Fibroblast of mammary gland (primary cell): ENCODE measurements at regions not wholly inside any gene's neighbourhood (a gene's known extent, or its start where the extent isn't known, plus 50 kb on each side); places are given as distances from the start of the nearest gene placed in this dataset.
A peak's percentile ranks its signal among the peaks of the same experiment; 100 is the strongest.

Experiments used
- DNase-seq: peaks from one replicate; pipeline ENCODE4 v3.0.0-alpha.2; 2010; ENCODE audit warnings: low read depth
- H3K4me3 ChIP-seq: 2 replicates; pipeline ENCODE4 v1.5.1; 2011; ENCODE audit warnings: low read depth, mild to moderate bottlenecking, low read length, moderate library complexity; ENCODE audit not compliant: control insufficient read depth
- TF ChIP-seq, protein P1 (sequence below): conservative IDR thresholded peaks from 2 replicates; pipeline ENCODE4 v1.5.1; 2011; ENCODE audit warnings: low read depth, low read length, inconsistent platforms; ENCODE audit not compliant: control insufficient read depth, insufficient read depth

DNA sequence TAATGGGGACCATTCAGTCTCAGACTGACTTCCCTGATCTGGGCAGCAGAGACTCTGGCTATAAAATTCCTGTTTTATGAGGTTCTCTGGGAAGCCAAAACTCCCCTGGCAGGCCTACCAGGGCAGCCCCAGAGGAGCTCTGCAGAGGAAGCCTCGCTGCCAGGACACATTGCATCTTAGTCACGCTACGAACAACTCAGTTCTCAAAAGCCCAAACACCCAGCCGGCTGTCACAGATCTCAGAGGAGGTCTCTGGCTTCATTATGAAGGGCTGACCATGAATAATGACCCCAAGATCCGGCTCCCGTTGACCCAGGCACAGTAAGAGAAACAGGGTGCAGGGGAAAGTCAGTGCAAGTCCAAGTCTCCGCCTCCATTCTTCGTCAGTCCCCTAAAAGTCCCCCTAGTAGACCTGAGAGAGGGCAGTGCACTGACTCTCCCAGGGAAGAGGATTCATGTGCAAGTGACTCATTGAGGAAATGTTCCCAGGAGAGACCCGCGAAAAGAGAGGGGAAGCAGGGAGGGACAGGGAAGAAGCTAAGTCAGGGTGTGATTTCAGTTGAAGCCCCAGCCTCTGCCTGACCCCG is 212.3 kb downstream of the CYP26B1 start:
- H3K4me3 ChIP-seq, result no peak overlapping the region
- TF ChIP-seq, protein P1, sequence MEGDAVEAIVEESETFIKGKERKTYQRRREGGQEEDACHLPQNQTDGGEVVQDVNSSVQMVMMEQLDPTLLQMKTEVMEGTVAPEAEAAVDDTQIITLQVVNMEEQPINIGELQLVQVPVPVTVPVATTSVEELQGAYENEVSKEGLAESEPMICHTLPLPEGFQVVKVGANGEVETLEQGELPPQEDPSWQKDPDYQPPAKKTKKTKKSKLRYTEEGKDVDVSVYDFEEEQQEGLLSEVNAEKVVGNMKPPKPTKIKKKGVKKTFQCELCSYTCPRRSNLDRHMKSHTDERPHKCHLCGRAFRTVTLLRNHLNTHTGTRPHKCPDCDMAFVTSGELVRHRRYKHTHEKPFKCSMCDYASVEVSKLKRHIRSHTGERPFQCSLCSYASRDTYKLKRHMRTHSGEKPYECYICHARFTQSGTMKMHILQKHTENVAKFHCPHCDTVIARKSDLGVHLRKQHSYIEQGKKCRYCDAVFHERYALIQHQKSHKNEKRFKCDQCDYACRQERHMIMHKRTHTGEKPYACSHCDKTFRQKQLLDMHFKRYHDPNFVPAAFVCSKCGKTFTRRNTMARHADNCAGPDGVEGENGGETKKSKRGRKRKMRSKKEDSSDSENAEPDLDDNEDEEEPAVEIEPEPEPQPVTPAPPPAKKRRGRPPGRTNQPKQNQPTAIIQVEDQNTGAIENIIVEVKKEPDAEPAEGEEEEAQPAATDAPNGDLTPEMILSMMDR, result no peak
- DNase-seq, result peak; percentile 92

DNA sequence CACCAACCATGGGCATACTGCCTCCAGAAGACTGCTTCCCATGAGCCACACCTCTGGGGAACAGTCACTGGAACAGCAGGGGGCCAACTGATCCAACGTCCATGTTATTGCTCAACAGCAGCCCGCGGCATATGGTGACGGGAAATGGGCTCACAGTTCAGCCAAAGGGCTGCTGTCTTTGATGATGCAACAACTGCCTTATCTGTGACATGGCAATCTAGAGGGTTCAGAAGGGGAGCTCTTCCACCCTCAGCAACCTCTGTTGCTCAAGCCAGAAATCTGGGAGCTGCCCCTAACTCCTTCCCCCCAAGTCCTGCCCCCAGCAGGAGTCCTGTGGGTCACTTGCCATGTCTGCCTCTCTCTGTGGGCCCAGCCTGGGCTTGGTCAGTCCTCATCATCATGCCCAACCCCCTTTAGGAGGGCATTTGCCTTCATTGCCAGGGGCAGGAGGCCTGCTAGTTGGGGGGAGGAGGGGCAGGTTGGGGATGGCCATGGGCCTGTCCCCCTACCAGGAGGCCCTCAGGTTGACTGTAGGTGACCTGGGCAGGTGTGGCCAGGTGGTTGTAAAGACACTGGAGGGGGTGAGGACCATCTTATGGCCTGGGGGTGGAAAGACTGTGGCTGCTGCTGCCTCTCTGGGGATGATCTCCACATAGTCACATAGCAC is 212.9 kb downstream of the CYP26B1 start:
- DNase-seq, result peak; percentile 88
- TF ChIP-seq, protein P1, result no peak
- H3K4me3 ChIP-seq, result no peak overlapping the region

DNA sequence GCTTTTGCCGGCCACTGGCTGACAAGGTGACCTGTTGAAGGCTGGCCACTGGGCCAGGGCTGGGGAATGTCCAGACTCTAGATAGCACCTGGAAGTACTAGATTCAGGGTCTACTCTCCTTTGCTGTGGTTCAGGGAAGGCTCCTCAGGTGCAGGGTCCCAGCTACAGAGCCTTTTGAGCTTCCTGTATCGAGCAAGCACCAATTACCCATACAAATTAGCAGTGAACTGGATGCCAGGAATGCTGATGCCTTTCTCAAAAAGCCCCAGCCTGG is 213.4 kb downstream of the CYP26B1 start:
- H3K4me3 ChIP-seq, result no peak overlapping the region
- no peak for DNase-seq
- TF ChIP-seq, protein P1, result no peak

DNA sequence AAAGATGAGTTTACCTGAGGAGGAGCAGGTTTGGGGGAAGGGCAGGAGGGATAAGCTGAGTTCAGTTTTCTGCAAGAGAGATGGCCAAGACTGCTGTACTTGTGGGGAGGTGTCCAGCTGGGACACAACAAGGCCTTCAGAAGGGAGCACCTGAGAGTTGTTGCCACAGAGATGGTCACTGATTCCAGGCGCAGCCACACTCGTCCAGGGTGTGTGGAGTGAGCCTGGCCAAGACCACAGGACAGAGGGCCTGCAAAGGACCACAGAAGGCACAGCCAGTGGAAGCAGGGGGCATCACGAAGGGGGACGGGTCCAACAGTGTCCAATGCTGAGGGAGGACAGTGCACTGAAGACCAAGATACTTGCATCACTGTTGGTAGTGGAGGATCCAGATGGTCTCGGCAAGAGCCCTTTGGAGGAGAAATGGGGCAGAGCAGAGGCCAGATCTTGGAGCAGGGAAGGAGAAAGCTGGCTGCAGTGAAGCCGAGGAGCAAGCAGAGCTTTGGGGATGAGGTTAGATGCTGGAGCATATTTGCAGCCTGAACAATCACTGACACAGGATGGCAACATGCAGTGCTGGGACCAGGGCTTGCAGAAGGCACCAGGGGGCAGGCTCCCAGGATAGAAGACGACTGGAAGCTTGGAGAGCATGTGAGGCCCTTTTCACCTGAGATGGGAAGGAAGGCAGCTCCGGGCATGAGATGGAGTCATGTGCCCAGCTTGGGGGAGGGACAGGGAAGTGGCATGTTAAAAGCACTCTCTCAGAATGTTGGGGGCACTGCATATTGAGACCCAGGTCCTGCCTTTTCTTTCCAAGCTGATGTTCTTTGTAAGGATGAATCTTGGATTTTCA is 214.0 kb downstream of the CYP26B1 start:
- DNase-seq, result peak; percentile 49
- TF ChIP-seq, protein P1, result peak; percentile 34
- no peak overlapping the region for H3K4me3 ChIP-seq

DNA sequence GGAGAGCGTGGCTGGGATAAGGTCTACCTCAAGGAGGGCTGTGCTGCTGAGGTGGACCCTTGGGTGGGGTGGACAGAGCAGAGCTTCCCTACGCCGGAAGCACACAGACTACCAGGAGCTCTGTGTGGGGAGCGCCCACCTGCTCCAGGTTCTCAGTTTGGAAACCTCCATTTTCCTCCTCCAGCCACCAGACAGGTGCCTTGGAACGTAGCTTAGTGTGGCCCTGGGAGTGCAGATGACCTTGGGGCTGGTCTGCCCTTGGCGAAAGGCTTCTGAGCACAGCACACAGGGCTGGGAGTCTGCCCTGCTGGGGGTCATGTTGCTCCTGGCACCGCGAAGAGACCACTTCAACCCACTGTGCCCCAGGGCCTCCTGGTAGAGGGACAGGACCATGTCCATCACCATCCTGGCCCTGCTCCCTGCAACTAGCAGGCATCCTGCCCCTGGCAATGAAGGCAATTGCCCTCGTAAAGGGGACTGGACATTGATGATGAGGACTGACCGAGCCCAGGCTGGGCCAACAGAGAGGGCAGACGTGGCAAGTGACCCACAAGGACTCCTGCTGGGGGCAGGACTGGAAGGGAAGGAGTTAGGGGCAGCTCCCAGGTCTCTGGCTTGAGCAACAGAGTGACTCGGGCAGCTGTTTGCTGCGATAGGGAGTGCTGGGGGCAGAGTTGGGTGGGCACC is 214.7 kb downstream of the CYP26B1 start:
- DNase-seq, result no peak
- TF ChIP-seq, protein P1, result no peak
- no peak overlapping the region for H3K4me3 ChIP-seq

DNA sequence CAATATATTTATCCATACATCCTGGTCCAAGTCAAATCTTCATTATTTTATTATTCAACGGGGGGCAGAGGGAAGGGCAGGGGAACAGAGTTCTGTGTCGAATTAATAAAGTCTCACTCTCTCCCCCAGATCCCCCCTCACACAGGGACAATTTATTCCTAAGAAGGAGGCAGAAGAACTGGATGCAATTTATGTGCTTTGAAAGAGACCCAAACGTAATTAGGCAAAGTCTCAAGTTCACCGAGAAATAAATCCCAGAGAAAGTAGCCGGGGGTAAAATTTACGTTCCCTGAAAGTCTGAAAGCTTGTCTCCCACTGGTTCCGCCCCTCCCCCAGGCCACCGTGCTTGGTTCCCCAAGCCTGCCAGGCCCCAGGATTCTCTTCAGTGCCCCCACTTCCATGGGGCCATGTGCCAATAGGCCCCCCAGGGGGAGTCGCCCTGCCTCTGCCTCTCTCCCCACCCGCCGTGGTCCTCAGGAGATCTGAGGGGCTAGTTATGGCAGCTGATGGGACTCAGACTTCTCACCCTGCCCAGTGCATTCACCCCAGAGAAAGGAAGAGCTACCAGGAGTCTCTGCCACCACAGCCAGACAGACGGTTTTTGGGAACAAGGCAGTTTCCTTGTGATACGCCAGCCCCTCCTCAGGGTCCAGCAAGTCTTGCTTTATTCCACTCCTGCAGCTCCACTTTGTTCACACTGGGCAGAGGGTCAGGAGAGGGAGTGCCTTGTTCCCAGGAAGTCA is 215.5 kb downstream of the CYP26B1 start:
- DNase-seq, result no peak
- H3K4me3 ChIP-seq, result no peak overlapping the region
- TF ChIP-seq, protein P1, result no peak
